OCI-LY1 (cell line): ENCODE measurements at regions not wholly inside any gene's neighbourhood (a gene's known extent, or its start where the extent isn't known, plus 50 kb on each side); places are given as distances from the start of the nearest gene placed in this dataset.

ENCODE experiments used
- H2AFZ ChIP-seq: fragments of 200-600 bp; sonication (generic), shearing (Covaris generic); 2 replicates; pipeline ENCODE4 v1.6.0; 2014; ENCODE audit warnings: antibody characterized with exemption, mild to moderate bottlenecking, low read length
- H3F3A ChIP-seq: fragments of 200-600 bp; sonication (generic), shearing (Covaris generic); 2 replicates; pipeline ENCODE4 v1.6.0; 2014; ENCODE audit warnings: mild to moderate bottlenecking, antibody characterized with exemption, low read length, moderate library complexity; ENCODE audit not compliant: insufficient read depth
- H3K27ac ChIP-seq: fragments of 200-600 bp; sonication (generic); 2 replicates; pipeline ENCODE4 v1.5.1; 2014; ENCODE audit warnings: low read length, mixed run types, mild to moderate bottlenecking, low read depth; ENCODE audit not compliant: poor library complexity, severe bottlenecking
- H3K27me3 ChIP-seq: fragments of 200-600 bp; sonication (generic); 2 replicates; pipeline ENCODE4 v1.6.0; 2014; ENCODE audit warnings: antibody characterized with exemption, mild to moderate bottlenecking, low read length, moderate library complexity; ENCODE audit not compliant: insufficient read depth
- H3K36me3 ChIP-seq: fragments of 200-600 bp; sonication (generic); 2 replicates; pipeline ENCODE4 v1.6.1; 2014; ENCODE audit warnings: mild to moderate bottlenecking, antibody characterized with exemption, low read length, moderate library complexity, mixed read lengths; ENCODE audit not compliant: insufficient read depth
- H3K4me1 ChIP-seq: fragments of 200-600 bp; sonication (generic); 2 replicates; pipeline ENCODE4 v1.5.1; 2014; ENCODE audit warnings: mild to moderate bottlenecking, low read length, moderate library complexity; ENCODE audit not compliant: insufficient read depth, severe bottlenecking
- H3K4me2 ChIP-seq: fragments of 200-600 bp; sonication (generic), shearing (Covaris generic); 2 replicates; pipeline ENCODE4 v1.6.1; 2014; ENCODE audit warnings: low read length
- H3K4me3 ChIP-seq: fragments of 200-600 bp; sonication (generic); 2 replicates; pipeline ENCODE4 v1.5.1; 2014; ENCODE audit warnings: low read length, low read depth, mild to moderate bottlenecking, mixed read lengths; ENCODE audit not compliant: poor library complexity, severe bottlenecking
- H3K79me2 ChIP-seq: fragments of 200-600 bp; shearing (Covaris generic); 2 replicates; pipeline ENCODE4 v1.6.1; 2016; ENCODE audit warnings: mixed run types, low read length, mixed read lengths; ENCODE audit not compliant: insufficient read depth
- H3K9ac ChIP-seq: fragments of 200-600 bp; sonication (generic), shearing (Covaris generic); 2 replicates; pipeline ENCODE4 v1.6.1; 2014; ENCODE audit warnings: mild to moderate bottlenecking, low read length, mixed read lengths
- H3K9me2 ChIP-seq: fragments of 200-600 bp; sonication (generic), shearing (Covaris generic); 2 replicates; pipeline ENCODE4 v1.6.1; 2014; ENCODE audit warnings: low read depth, mild to moderate bottlenecking, low read length, mixed read lengths
- H3K9me3 ChIP-seq: fragments of 200-600 bp; shearing (Covaris generic); 2 replicates; pipeline ENCODE4 v1.6.1; 2014; ENCODE audit warnings: low read length, mixed read lengths
- H4K20me1 ChIP-seq: fragments of 200-600 bp; sonication (generic), shearing (Covaris generic); 2 replicates; pipeline ENCODE4 v1.6.0; 2016; ENCODE audit warnings: mild to moderate bottlenecking, low read length; ENCODE audit not compliant: insufficient read depth
- EZH2 ChIP-seq: fragments of 200-600 bp; sonication (generic), shearing (Covaris generic); IDR thresholded peaks from 2 replicates; pipeline ENCODE4 v1.8.0; 2017; ENCODE audit warnings: borderline replicate concordance, mixed run types, mild to moderate bottlenecking, antibody characterized with exemption, low read length, moderate library complexity, mixed read lengths
- TF ChIP-seq, protein P1 (sequence below): fragments of 200-600 bp; sonication (generic), shearing (Covaris generic); IDR thresholded peaks from 2 replicates; pipeline ENCODE4 v1.5.1; 2017; ENCODE audit warnings: mild to moderate bottlenecking, antibody characterized with exemption, low read length, moderate library complexity, mixed read lengths

GRCh38 chr3:118628704-118629341, 405.8 kb downstream of the IGSF11 start:
- H2AFZ ChIP-seq, result no peak overlapping the region
- no peak overlapping the region for H3K4me2 ChIP-seq
- no peaks in the 10 kb centered on the region for H3F3A ChIP-seq
- no peaks in the 10 kb centered on the region for H3K9me2 ChIP-seq
- no peaks in the 10 kb centered on the region for H3K9me3 ChIP-seq
- no peaks in the 10 kb centered on the region for H3K79me2 ChIP-seq
- no peaks in the 10 kb centered on the region for H4K20me1 ChIP-seq
- H3K36me3 ChIP-seq, result no peaks in the 10 kb centered on the region
- H3K27me3 ChIP-seq, result no peaks in the 10 kb centered on the region
- H3K4me1 ChIP-seq, result peaks cover 2% of the 10 kb centered on the region
- no peak overlapping the region for H3K27ac ChIP-seq
- TF ChIP-seq EZH2, result no peak
- TF ChIP-seq, protein P1, sequence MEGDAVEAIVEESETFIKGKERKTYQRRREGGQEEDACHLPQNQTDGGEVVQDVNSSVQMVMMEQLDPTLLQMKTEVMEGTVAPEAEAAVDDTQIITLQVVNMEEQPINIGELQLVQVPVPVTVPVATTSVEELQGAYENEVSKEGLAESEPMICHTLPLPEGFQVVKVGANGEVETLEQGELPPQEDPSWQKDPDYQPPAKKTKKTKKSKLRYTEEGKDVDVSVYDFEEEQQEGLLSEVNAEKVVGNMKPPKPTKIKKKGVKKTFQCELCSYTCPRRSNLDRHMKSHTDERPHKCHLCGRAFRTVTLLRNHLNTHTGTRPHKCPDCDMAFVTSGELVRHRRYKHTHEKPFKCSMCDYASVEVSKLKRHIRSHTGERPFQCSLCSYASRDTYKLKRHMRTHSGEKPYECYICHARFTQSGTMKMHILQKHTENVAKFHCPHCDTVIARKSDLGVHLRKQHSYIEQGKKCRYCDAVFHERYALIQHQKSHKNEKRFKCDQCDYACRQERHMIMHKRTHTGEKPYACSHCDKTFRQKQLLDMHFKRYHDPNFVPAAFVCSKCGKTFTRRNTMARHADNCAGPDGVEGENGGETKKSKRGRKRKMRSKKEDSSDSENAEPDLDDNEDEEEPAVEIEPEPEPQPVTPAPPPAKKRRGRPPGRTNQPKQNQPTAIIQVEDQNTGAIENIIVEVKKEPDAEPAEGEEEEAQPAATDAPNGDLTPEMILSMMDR, result peak; percentile 92
- no peak overlapping the region for H3K9ac ChIP-seq
- H3K4me3 ChIP-seq, result no peak overlapping the region

- no peaks in the 10 kb centered on the region for H3K79me2 ChIP-seq
These were observed 404.8 kb downstream of the IGSF11 start for GRCh38 chr3:118629821-118630220.

DNA sequence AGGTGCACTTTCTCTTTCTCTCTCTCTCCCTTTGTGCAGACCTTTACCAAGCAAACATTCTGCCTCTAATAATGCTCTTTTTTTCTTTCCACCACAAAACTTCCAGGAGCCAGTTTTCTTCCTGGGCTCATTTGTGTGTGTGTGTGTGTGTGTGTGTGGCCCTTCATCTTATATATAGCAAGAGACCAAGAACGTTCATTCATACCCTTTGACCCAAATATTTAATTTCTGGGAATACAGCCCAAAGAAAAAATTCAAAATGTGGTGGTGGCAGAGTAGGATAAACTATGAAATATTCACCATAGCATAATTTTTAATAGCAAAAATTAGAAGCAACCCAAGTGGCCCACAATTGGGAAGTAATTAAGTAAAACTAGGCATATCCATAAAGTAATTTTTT, 398.9 kb downstream of the IGSF11 start:
- no peak for TF ChIP-seq EZH2
- TF ChIP-seq, protein P1, result no peak
- Histone ChIP-seq H3K4me1 (peaks cover 9% of the 10 kb centered on the region), H3K27ac (no peak overlapping the region)

More at GRCh38 chr3:118629821-118630220, 404.8 kb downstream of the IGSF11 start:
- H3K9me3 ChIP-seq, result no peaks in the 10 kb centered on the region
- no peak overlapping the region for H3K4me2 ChIP-seq
- no peaks in the 10 kb centered on the region for H3K36me3 ChIP-seq
- no peaks in the 10 kb centered on the region for H3K27me3 ChIP-seq
- H3K9me2 ChIP-seq, result no peaks in the 10 kb centered on the region
- H2AFZ ChIP-seq, result no peak overlapping the region
- TF ChIP-seq EZH2, result no peak
- TF ChIP-seq, protein P1, result no peak
- H3K9ac ChIP-seq, result no peak overlapping the region
- no peak overlapping the region for H3K27ac ChIP-seq
- no peaks in the 10 kb centered on the region for H3F3A ChIP-seq
- H4K20me1 ChIP-seq, result no peaks in the 10 kb centered on the region
- H3K4me3 ChIP-seq, result no peak overlapping the region
- peaks cover 9% of the 10 kb centered on the region for H3K4me1 ChIP-seq

More for the DNA sequence above, 398.9 kb downstream of the IGSF11 start:
- H3K79me2 ChIP-seq, result no peaks in the 10 kb centered on the region
- no peak overlapping the region for H3K4me2 ChIP-seq
- H3K9me3 ChIP-seq, result no peaks in the 10 kb centered on the region
- no peaks in the 10 kb centered on the region for H3K9me2 ChIP-seq
- no peak overlapping the region for H3K4me3 ChIP-seq
- H3K36me3 ChIP-seq, result no peaks in the 10 kb centered on the region
- H3K27me3 ChIP-seq, result no peaks in the 10 kb centered on the region
- no peak overlapping the region for H2AFZ ChIP-seq
- no peaks in the 10 kb centered on the region for H3F3A ChIP-seq
- no peaks in the 10 kb centered on the region for H4K20me1 ChIP-seq
- no peak overlapping the region for H3K9ac ChIP-seq
